ENCODE measurements at regions not wholly inside any gene's neighbourhood (a gene's known extent, or its start where the extent isn't known, plus 50 kb on each side); places are given as distances from the start of the nearest gene placed in this dataset.
A peak's percentile ranks its signal among the peaks of the same experiment; 100 is the strongest.

- DNase-seq (ENCODE audit: low read depth, low spot score) (no peak), ATAC-seq (peak; percentile 21; the same call in 1 of the 2 replicates)
- peak overlapping the region; percentile 80 for H3K4me2 ChIP-seq (ENCODE audit: low read length)
- H3K79me2 ChIP-seq (ENCODE audit: insufficient read depth, low read length), result no peaks in the 10 kb centered on the region
- TSS peak; percentile 90 for BruUV-seq (replicated peaks)
- no peaks in the 10 kb centered on the region for H3K27me3 ChIP-seq (ENCODE audit: insufficient read depth, low read length)
- peaks cover 4 to 14% of the 10 kb centered on the region in 2 experiments for H3K4me1 ChIP-seq (ENCODE audit: control insufficient read depth in 1 of 2, insufficient read depth in 2 of 2, low read length in 2 of 2)
- no peak overlapping the region for H3K27ac ChIP-seq (ENCODE audit: low read depth, low read length)
- H3K9me3 ChIP-seq (ENCODE audit: control insufficient read depth in 1 of 2, insufficient read depth in 1 of 2, low read depth in 1 of 2, low read length in 2 of 2), result no peaks in the 10 kb centered on the region
- ChIA-PET POLR2A (interaction anchor here (1.1 kb wide), 1 partner anchor 12 kb away, joined by 3 read pairs; no protein-coding TSS in a partner anchor), CTCF (no interaction called here), RAD21 (ENCODE audit: low non-redundant PET in 1 of 2, low total read pairs in 2 of 2, uncharacterized antibody in 2 of 2, unreplicated experiment in 2 of 2) (no interaction called here)
- TF ChIP-seq SRF (IDR thresholded peaks at IDR 0.05; ENCODE audit: low read depth), result no peak
- TF ChIP-seq CEBPB (IDR thresholded peaks at IDR 0.05; ENCODE audit: low read depth), result no peak
- no peak for TF ChIP-seq TCF7L2 (IDR thresholded peaks at IDR 0.05; ENCODE audit: borderline replicate concordance, extremely low read depth, insufficient read depth, insufficient read length)
- TF ChIP-seq POLR2AphosphoS5 (IDR thresholded peaks at IDR 0.05; ENCODE audit: low read depth, low read length), result no peak
- no peak for TF ChIP-seq EZH2phosphoT487 (IDR thresholded peaks at IDR 0.05; ENCODE audit: borderline replicate concordance)
- TF ChIP-seq EZH2 (IDR thresholded peaks at IDR 0.05), result no peak
- no peak for TF ChIP-seq CBX3 (IDR thresholded peaks at IDR 0.05; ENCODE audit: low read depth)
- TF ChIP-seq ZFX (IDR thresholded peaks at IDR 0.05), result no peak
- TF ChIP-seq YY1 (IDR thresholded peaks at IDR 0.05; ENCODE audit: extremely low read depth, insufficient replicate concordance, low read depth, low read length), result no peak
- TF ChIP-seq, protein P1, sequence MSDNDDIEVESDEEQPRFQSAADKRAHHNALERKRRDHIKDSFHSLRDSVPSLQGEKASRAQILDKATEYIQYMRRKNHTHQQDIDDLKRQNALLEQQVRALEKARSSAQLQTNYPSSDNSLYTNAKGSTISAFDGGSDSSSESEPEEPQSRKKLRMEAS (IDR thresholded peaks at IDR 0.05), result no peak
- TF ChIP-seq POLR2A (IDR thresholded peaks at IDR 0.05; ENCODE audit: borderline replicate concordance, extremely low read depth, insufficient read depth, insufficient read length), result no peak
- no peak for TF ChIP-seq SIN3A (IDR thresholded peaks at IDR 0.05; ENCODE audit: low read depth)
- no peak for TF ChIP-seq ZNF274 (IDR thresholded peaks at IDR 0.05; ENCODE audit: low read depth, low read length)
- TF ChIP-seq SP1 (IDR thresholded peaks at IDR 0.05; ENCODE audit: low read depth), result no peak
- H2AFZ ChIP-seq (ENCODE audit: low read depth, low read length, poor library complexity, severe bottlenecking), result peak overlapping the region; percentile 78
- H4K20me1 ChIP-seq (ENCODE audit: insufficient read depth), result no peaks in the 10 kb centered on the region
- no peak overlapping the region for H3K9ac ChIP-seq (ENCODE audit: low read length)
- no peaks in the 10 kb centered on the region for H3K36me3 ChIP-seq (ENCODE audit: control insufficient read depth in 1 of 2, insufficient read depth in 2 of 2, low read length in 2 of 2)
- H3K9me2 ChIP-seq (ENCODE audit: insufficient read depth), result no peaks in the 10 kb centered on the region
- intact Hi-C loops (cut with micrococcal nuclease), result no loop called here
- peak overlapping the region in 1 of 2 experiments; percentile 24; a peak in 1 of 4 replicates for H3K4me3 ChIP-seq (replicated peaks in 1 of 2; ENCODE audit: low read depth in 1 of 2, low read length in 2 of 2)
Measured at GRCh38 chr4:181549576-181550188, 693.5 kb upstream of the TENM3 start.

Data from HCT116 (cell line).